B cell (primary cell): ENCODE measurements at regions not wholly inside any gene's neighbourhood (a gene's known extent, or its start where the extent isn't known, plus 50 kb on each side); places are given as distances from the start of the nearest gene placed in this dataset.

Source experiments
- ATAC-seq: fragments of 200-7000 bp; cut with Tn5 transposase; one replicate; pipeline ENCODE4 v1.10.0; 2021; ENCODE audit warnings: low read depth, mild to moderate bottlenecking, moderate number of reproducible peaks, moderate library complexity
- CTCF ChIA-PET: fragments of 350-600 bp; sonication (Branson Sonifier 250); formaldehyde crosslinking; loops from one replicate; lab custom pipeline; 2021; ENCODE audit warnings: antibody characterized with exemption, inconsistent platforms; lab: Charles Lee
- POLR2A ChIA-PET: fragments of 350-600 bp; sonication (Branson Sonifier 250); formaldehyde crosslinking; loops from one replicate; lab custom pipeline; 2021; ENCODE audit warnings: antibody characterized with exemption; lab: Charles Lee
- DNase-seq: peaks from one replicate; pipeline ENCODE4 v3.0.0; 2013
- H2AFZ ChIP-seq: 2 replicates; pipeline ENCODE4 v1.6.1; 2012; ENCODE audit warnings: mild to moderate bottlenecking, low read depth, low read length; ENCODE audit not compliant: insufficient read depth, poor library complexity, severe bottlenecking
- H3K27ac ChIP-seq, 2 donors: 1 replicate in 1 of 2; 2 replicates in 1 of 2; pipeline ENCODE4 v1.5.1; 2012 to 2013; ENCODE audit warnings: low read length in 2 of 2, mild to moderate bottlenecking in 2 of 2, moderate library complexity in 1 of 2
- H3K27me3 ChIP-seq, 4 experiments: fragments of 200-600 bp in 1 of 4; sonication (generic) in 1 of 4; replicated peaks in 1 of 4; 1 replicate in 2 of 4; 2 replicates in 2 of 4; pipeline versions ENCODE4 v1.6.1 to v1.7.0; 2013 to 2016; ENCODE audit warnings: low read length in 3 of 4, mild to moderate bottlenecking in 2 of 4, mixed read lengths in 1 of 4, moderate library complexity in 1 of 4; ENCODE audit not compliant: insufficient read depth in 4 of 4, control insufficient read depth in 3 of 4; ENCODE audit errors: control extremely low read depth in 1 of 4
- H3K36me3 ChIP-seq, 2 experiments: replicated peaks in 1 of 2; 1 replicate in 1 of 2; 2 replicates in 1 of 2; pipeline versions ENCODE4 v1.6.1 to v1.7.1; 2013; ENCODE audit warnings: low read length in 1 of 2; ENCODE audit not compliant: insufficient read depth in 2 of 2, control insufficient read depth in 1 of 2; ENCODE audit errors: control extremely low read depth in 1 of 2, extremely low read depth in 1 of 2
- H3K4me1 ChIP-seq, 2 donors: fragments of 200-600 bp in 1 of 2; sonication (generic) in 1 of 2; 1 replicate in 1 of 2; 2 replicates in 1 of 2; pipeline versions ENCODE4 v1.5.1 to v1.6.1; 2013 to 2017; ENCODE audit warnings: low read length in 2 of 2; ENCODE audit not compliant: control insufficient read depth in 2 of 2, insufficient read depth in 2 of 2
- H3K4me2 ChIP-seq: replicated peaks from 2 replicates; pipeline ENCODE3; 2012; ENCODE audit warnings: mild to moderate bottlenecking, low read depth, low read length; ENCODE audit not compliant: poor library complexity, severe bottlenecking
- H3K4me3 ChIP-seq, 5 experiments: fragments of 200-600 bp in 1 of 5; sonication (generic) in 1 of 5; 1 replicate in 3 of 5; 2 replicates in 2 of 5; pipeline versions ENCODE4 v1.5.1 to v1.7.0; 2011 to 2016; ENCODE audit warnings: low read length in 4 of 5, mild to moderate bottlenecking in 4 of 5, low read depth in 2 of 5, control low read depth in 1 of 5, moderate library complexity in 1 of 5; ENCODE audit not compliant: insufficient read depth in 1 of 5; ENCODE audit errors: control extremely low read depth in 1 of 5, extremely low read depth in 1 of 5
- H3K79me2 ChIP-seq: fragments of 200-600 bp; sonication (generic); one replicate; pipeline ENCODE4 v1.6.0; 2016; ENCODE audit warnings: low read length; ENCODE audit not compliant: control insufficient read depth, insufficient read depth
- H3K9ac ChIP-seq: fragments of 200-600 bp; sonication (generic); 2 replicates; pipeline ENCODE4 v1.6.1; 2017; ENCODE audit warnings: mild to moderate bottlenecking, low read length, moderate library complexity
- H3K9me3 ChIP-seq, 3 donors: one replicate each; pipeline versions ENCODE4 v1.6.1 to v1.7.1; 2013; ENCODE audit warnings: low read length in 2 of 3; ENCODE audit not compliant: control insufficient read depth in 2 of 3, insufficient read depth in 1 of 3; ENCODE audit errors: control extremely low read depth in 1 of 3
- H4K20me1 ChIP-seq: 2 replicates; pipeline ENCODE4 v1.6.0; 2012; ENCODE audit warnings: mild to moderate bottlenecking, low read length; ENCODE audit not compliant: insufficient read depth, control insufficient read depth, poor library complexity, severe bottlenecking
- H3K27ac Mint-ChIP-seq: one replicate; pipeline ENCODE4 v1.8.0; 2021; ENCODE audit warnings: mixed read lengths
- H3K27me3 Mint-ChIP-seq: one replicate; pipeline ENCODE4 v1.8.0; 2021; ENCODE audit warnings: mixed read lengths
- H3K4me1 Mint-ChIP-seq: one replicate; pipeline ENCODE4 v1.8.0; 2021; ENCODE audit warnings: mixed read lengths
- H3K4me3 Mint-ChIP-seq: one replicate; pipeline ENCODE4 v1.8.0; 2021; ENCODE audit warnings: mixed read lengths
- H3K9me3 Mint-ChIP-seq: one replicate; pipeline ENCODE4 v1.8.0; 2022; ENCODE audit warnings: mixed read lengths; ENCODE audit not compliant: insufficient read depth
- CTCF ChIP-seq: fragments of 200-600 bp; IDR thresholded peaks from one replicate; pipeline ENCODE4 v1.8.0; 2022; ENCODE audit warnings: antibody characterized with exemption, mild to moderate bottlenecking
- EZH2 ChIP-seq: IDR thresholded peaks from 2 replicates; pipeline ENCODE4 v1.6.1; 2012; ENCODE audit warnings: borderline replicate concordance, low read depth, mild to moderate bottlenecking, moderate library complexity, low read length; ENCODE audit not compliant: insufficient read depth, poor library complexity, severe bottlenecking
- WGBS: methylation state at CpG from one replicate; pipeline ENCODE4 v1.1.5; 2013; ENCODE audit warnings: missing lambda C conversion rate; ENCODE audit not compliant: insufficient coverage; 5-methylcytosine and 5-hydroxymethylcytosine counted together
- intact Hi-C: fragments of 100-400 bp; cut with micrococcal nuclease; formaldehyde crosslinking; loops from one replicate; pipeline ENCODE4 v1.10.0; 2022

- no peaks in the 10 kb centered on the region for H3K79me2 ChIP-seq
- Mint-ChIP-seq H3K4me3 (no peak overlapping the region), H3K4me1 (no peaks in the 10 kb centered on the region), H3K9me3 (no peaks in the 10 kb centered on the region), H3K27me3 (no peaks in the 10 kb centered on the region), H3K27ac (no peak overlapping the region)
- ChIA-PET POLR2A (no interaction called here), CTCF (no interaction called here)
- peaks cover 0 to 7% (median 0%) of the 10 kb centered on the region in 3 donors for H3K9me3 ChIP-seq
- WGBS: 91% methylated on average over 27 of the region's 29 CpGs
- no peak overlapping the region for H2AFZ ChIP-seq
- ATAC-seq: no peak
- no peak for DNase-seq
- no peaks in the 10 kb centered on the region for H3K36me3 ChIP-seq
- H3K4me2 ChIP-seq: no peak overlapping the region
- no peaks in the 10 kb centered on the region for H4K20me1 ChIP-seq
- intact Hi-C loops: no loop called here
- TF ChIP-seq CTCF (no peak), EZH2 (no peak)
- H3K4me3 ChIP-seq: no peak overlapping the region
- no peaks in the 10 kb centered on the region for H3K27me3 ChIP-seq
- no peak overlapping the region for H3K9ac ChIP-seq
- H3K4me1 ChIP-seq: no peaks in the 10 kb centered on the region
- H3K27ac ChIP-seq: no peak overlapping the region
These were observed 251.2 kb downstream of the GJA1 start for GRCh38 chr6:121686611-121687023.

- H3K4me3 Mint-ChIP-seq: no peak overlapping the region
- WGBS: no CpG with 5 or more reads among the region's 2 CpGs
- H3K4me1 Mint-ChIP-seq: no peaks in the 10 kb centered on the region
- Histone ChIP-seq H3K4me1 (no peaks in the 10 kb centered on the region), H3K27ac (no peak overlapping the region), H3K36me3 (no peaks in the 10 kb centered on the region), H3K9me3 (peaks cover 0 to 7% (median 0%) of the 10 kb centered on the region in 3 donors), H3K4me2 (no peak overlapping the region), H3K27me3 (no peaks in the 10 kb centered on the region), H3K4me3 (no peak overlapping the region), H3K79me2 (no peaks in the 10 kb centered on the region), H3K9ac (no peak overlapping the region), H4K20me1 (no peaks in the 10 kb centered on the region), H2AFZ (no peak overlapping the region)
- ChIA-PET POLR2A (no interaction called here), CTCF (no interaction called here)
- no peaks in the 10 kb centered on the region for H3K9me3 Mint-ChIP-seq
- DNase-seq (no peak), ATAC-seq (no peak)
- H3K27me3 Mint-ChIP-seq: no peaks in the 10 kb centered on the region
- H3K27ac Mint-ChIP-seq: no peak overlapping the region
- TF ChIP-seq EZH2: no peak
- TF ChIP-seq CTCF: no peak
- intact Hi-C loops: no loop called here
These were observed 253.5 kb downstream of the GJA1 start for GRCh38 chr6:121688974-121689373.
